ENCODE measurements at regions not wholly inside any gene's neighbourhood (a gene's known extent, or its start where the extent isn't known, plus 50 kb on each side); places are given as distances from the start of the nearest gene placed in this dataset.

GRCh38 chr21:15434163-15434905 is 295.4 kb upstream of the USP25 start:
- TF ChIP-seq, protein P1, sequence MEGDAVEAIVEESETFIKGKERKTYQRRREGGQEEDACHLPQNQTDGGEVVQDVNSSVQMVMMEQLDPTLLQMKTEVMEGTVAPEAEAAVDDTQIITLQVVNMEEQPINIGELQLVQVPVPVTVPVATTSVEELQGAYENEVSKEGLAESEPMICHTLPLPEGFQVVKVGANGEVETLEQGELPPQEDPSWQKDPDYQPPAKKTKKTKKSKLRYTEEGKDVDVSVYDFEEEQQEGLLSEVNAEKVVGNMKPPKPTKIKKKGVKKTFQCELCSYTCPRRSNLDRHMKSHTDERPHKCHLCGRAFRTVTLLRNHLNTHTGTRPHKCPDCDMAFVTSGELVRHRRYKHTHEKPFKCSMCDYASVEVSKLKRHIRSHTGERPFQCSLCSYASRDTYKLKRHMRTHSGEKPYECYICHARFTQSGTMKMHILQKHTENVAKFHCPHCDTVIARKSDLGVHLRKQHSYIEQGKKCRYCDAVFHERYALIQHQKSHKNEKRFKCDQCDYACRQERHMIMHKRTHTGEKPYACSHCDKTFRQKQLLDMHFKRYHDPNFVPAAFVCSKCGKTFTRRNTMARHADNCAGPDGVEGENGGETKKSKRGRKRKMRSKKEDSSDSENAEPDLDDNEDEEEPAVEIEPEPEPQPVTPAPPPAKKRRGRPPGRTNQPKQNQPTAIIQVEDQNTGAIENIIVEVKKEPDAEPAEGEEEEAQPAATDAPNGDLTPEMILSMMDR (IDR thresholded peaks at IDR 0.05) = no peak
- no peak for TF ChIP-seq POLR2A (IDR thresholded peaks at IDR 0.05)

Data from heart left ventricle (tissue), 13 donors.